ENCODE measurements at regions not wholly inside any gene's neighbourhood (a gene's known extent, or its start where the extent isn't known, plus 50 kb on each side); places are given as distances from the start of the nearest gene placed in this dataset.

GRCh38 chr2:57515366-57515765, 531.2 kb upstream of the VRK2 start:
- TF ChIP-seq POLR2AphosphoS5 (IDR thresholded peaks at IDR 0.05; ENCODE audit: borderline replicate concordance, low read depth, low read length) = no peak
- TF ChIP-seq EZH2 (IDR thresholded peaks at IDR 0.05) = no peak
